ENCODE measurements at regions not wholly inside any gene's neighbourhood (a gene's known extent, or its start where the extent isn't known, plus 50 kb on each side); places are given as distances from the start of the nearest gene placed in this dataset.

DNA sequence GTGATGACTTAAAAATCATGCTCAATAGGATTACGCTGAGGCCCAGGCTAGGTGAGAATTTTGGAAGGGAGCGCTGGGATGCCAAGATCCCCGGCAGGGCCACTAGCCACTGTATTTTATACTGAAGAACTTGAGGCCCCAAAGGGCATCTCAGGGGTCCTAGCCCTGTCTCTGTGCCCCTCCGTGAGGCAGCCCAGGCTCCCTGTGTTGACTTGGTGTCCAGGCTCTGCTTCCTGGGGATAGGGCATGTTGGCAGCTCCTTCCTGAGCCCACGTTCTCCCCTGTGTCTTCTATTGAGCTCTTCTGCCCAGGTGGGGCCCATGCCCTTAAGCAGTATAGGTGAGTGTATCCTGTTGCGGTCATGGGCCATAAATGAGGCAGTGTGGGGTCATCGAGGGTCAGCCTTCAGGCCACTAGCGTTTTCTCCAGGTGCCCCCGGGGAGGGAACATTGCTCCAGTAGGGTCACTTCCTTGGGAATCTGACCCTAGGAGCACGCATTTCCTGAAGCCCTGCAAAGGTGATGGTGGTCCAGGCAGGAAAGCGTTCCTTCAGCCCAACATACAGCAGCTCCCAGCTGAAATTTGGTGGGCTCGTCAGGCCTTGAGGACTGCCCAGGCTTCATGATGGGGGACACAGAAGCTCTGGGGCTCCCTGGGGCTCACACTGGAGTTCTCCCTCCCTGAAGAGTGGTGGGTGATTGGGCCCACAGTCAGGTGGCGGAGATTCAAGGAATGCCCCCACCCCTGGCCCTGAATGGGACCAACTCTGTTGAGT lies 189.4 kb downstream of the UBE3A start:
- TF ChIP-seq, protein P1, sequence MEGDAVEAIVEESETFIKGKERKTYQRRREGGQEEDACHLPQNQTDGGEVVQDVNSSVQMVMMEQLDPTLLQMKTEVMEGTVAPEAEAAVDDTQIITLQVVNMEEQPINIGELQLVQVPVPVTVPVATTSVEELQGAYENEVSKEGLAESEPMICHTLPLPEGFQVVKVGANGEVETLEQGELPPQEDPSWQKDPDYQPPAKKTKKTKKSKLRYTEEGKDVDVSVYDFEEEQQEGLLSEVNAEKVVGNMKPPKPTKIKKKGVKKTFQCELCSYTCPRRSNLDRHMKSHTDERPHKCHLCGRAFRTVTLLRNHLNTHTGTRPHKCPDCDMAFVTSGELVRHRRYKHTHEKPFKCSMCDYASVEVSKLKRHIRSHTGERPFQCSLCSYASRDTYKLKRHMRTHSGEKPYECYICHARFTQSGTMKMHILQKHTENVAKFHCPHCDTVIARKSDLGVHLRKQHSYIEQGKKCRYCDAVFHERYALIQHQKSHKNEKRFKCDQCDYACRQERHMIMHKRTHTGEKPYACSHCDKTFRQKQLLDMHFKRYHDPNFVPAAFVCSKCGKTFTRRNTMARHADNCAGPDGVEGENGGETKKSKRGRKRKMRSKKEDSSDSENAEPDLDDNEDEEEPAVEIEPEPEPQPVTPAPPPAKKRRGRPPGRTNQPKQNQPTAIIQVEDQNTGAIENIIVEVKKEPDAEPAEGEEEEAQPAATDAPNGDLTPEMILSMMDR (IDR thresholded peaks at IDR 0.05; ENCODE audit: insufficient read depth, low read depth, low read length) = no peak
- no peak for TF ChIP-seq EZH2 (IDR thresholded peaks at IDR 0.05; ENCODE audit: insufficient read depth, low read length)

Measured in astrocyte (in vitro differentiated cells and primary cell).